Left lung (tissue), 4 donors: ENCODE measurements at regions not wholly inside any gene's neighbourhood (a gene's known extent, or its start where the extent isn't known, plus 50 kb on each side); places are given as distances from the start of the nearest gene placed in this dataset.
A peak's percentile ranks its signal among the peaks of the same experiment; 100 is the strongest.

Experiments used
- ATAC-seq: fragments of 200-7000 bp; cut with Tn5 transposase; one replicate; pipeline ENCODE4 v1.9.1; 2020; ENCODE audit warnings: moderate library complexity
- DNase-seq, 4 donors: peaks; one replicate each; pipeline ENCODE4 v3.0.0-alpha.2; 2013 to 2020
- H3K27ac ChIP-seq, 2 donors: fragments of 200-600 bp; sonication (generic) in 1 of 2; one replicate each; pipeline versions ENCODE4 v1.5.0 to v1.8.0; 2020 to 2021
- H3K27me3 ChIP-seq, 2 donors: fragments of 200-600 bp; sonication (generic) in 1 of 2; one replicate each; pipeline versions ENCODE4 v1.5.0 to v1.8.0; 2020 to 2021
- H3K36me3 ChIP-seq, 2 donors: fragments of 200-600 bp; sonication (generic) in 1 of 2; one replicate each; pipeline versions ENCODE4 v1.5.0 to v1.8.0; 2020 to 2021
- H3K4me1 ChIP-seq, 2 donors: fragments of 200-600 bp; one replicate each; pipeline ENCODE4 v1.8.0; 2021
- H3K4me3 ChIP-seq, 2 donors: fragments of 200-600 bp; sonication (generic) in 1 of 2; one replicate each; pipeline versions ENCODE4 v1.5.0 to v1.8.0; 2020 to 2021; ENCODE audit warnings: mild to moderate bottlenecking in 1 of 2
- H3K9me3 ChIP-seq, 2 donors: fragments of 200-600 bp; sonication (generic) in 1 of 2; one replicate each; pipeline versions ENCODE4 v1.5.0 to v1.8.0; 2020 to 2021
- intact Hi-C, 2 donors: fragments of 100-400 bp; cut with DNase I; formaldehyde crosslinking; loops; one replicate each; pipeline versions ENCODE4 v1.11.2 to v1.14.2; 2022
- TF ChIP-seq, protein P1 (sequence below), 2 donors: fragments of 200-600 bp; sonication (generic) in 1 of 2; IDR thresholded peaks; one replicate each; pipeline versions ENCODE4 v1.5.0 to v1.8.0; 2021; ENCODE audit warnings: antibody characterized with exemption in 2 of 2
- donor health status: DM: no; HTN: yes; CAD: no.
- donor health status: DM: no; HTN: no; CAD: no.

DNA sequence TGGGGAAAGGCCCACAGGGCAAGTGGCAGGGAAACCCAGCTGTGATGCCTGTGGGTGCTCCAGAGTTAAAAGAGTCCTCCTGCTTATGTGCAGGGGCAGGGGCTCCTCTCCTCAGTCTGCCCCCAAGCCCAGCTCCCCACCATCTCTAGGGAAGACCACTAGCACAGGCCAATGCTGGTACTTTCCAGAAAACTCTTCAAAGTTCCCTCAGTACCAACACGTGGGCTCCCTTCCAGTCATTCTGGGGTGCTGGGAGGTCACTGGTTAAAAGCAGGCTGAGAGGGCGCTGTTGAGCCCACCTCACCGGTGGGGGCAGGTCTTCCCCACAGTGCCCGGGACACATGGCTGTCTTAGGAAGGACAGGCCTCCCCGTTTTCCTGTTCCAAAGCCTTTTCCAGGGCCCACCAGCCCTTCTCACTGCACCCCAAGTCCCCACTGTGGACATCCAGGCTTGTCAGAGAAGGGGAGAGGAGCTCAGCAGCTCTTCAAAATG is 154.6 kb downstream of the TRIM29 start:
- no peak for ATAC-seq
- Histone ChIP-seq H3K4me3 (no peak overlapping the region), H3K9me3 (no peaks in the 10 kb centered on the region), H3K27me3 (peaks cover 0 to 50% of the 10 kb centered on the region in 2 donors), H3K27ac (no peak overlapping the region), H3K36me3 (no peaks in the 10 kb centered on the region), H3K4me1 (no peaks in the 10 kb centered on the region)
- TF ChIP-seq, protein P1, sequence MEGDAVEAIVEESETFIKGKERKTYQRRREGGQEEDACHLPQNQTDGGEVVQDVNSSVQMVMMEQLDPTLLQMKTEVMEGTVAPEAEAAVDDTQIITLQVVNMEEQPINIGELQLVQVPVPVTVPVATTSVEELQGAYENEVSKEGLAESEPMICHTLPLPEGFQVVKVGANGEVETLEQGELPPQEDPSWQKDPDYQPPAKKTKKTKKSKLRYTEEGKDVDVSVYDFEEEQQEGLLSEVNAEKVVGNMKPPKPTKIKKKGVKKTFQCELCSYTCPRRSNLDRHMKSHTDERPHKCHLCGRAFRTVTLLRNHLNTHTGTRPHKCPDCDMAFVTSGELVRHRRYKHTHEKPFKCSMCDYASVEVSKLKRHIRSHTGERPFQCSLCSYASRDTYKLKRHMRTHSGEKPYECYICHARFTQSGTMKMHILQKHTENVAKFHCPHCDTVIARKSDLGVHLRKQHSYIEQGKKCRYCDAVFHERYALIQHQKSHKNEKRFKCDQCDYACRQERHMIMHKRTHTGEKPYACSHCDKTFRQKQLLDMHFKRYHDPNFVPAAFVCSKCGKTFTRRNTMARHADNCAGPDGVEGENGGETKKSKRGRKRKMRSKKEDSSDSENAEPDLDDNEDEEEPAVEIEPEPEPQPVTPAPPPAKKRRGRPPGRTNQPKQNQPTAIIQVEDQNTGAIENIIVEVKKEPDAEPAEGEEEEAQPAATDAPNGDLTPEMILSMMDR (IDR thresholded peaks at IDR 0.05) = no peak
- DNase-seq = no peak
- intact Hi-C loops = no loop called here

DNA sequence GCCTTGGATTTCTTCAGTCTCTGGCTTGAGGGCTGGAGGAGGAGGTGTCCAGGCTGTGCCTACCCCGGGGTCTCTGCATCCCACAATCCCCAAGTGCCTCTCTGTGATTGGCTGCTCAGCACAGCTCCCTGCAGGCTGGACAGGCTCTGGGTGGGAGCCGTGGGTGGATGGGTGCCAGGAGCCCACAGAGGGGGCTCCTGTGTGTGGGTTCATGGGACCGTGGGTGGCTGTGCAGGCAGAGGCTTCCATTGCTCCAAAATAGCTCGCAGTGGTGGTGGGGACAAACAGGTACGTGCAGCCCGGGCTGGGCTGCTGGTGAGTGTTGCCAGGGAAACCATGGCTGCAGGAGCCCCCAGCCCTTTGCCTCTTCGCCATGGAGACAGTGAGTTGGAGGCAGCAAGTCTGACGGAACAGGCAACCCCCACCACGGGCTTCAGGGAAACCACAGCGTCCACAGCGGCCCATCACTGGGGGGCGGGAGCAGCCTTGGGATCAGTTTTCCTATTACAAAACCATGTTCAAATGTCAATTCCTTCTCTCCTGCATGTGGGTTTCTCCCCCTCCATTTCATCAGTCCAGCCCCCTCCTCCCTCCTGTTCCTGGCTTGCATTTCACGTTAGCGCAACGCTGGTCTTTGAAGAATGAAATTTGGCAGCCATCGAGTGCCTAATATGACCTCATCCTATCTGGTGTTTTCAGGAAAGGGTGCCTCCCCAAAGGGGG is 155.2 kb downstream of the TRIM29 start:
- H3K4me3 ChIP-seq = no peak overlapping the region
- DNase-seq = peak in 2 of 4 donors; percentile 32 to 45
- intact Hi-C loops = no loop called here
- peaks cover 0 to 56% of the 10 kb centered on the region in 2 donors for H3K27me3 ChIP-seq
- no peaks in the 10 kb centered on the region for H3K9me3 ChIP-seq
- H3K27ac ChIP-seq = no peak overlapping the region
- TF ChIP-seq, protein P1 (IDR thresholded peaks at IDR 0.05) = no peak
- peak; percentile 19 for ATAC-seq
- no peaks in the 10 kb centered on the region for H3K36me3 ChIP-seq
- H3K4me1 ChIP-seq = no peaks in the 10 kb centered on the region

- TF ChIP-seq, protein P1 (IDR thresholded peaks at IDR 0.05) = no peak
- H3K4me1 ChIP-seq = no peaks in the 10 kb centered on the region
- no peak for DNase-seq
- H3K27me3 ChIP-seq = peaks cover 0 to 71% of the 10 kb centered on the region in 2 donors
- ATAC-seq = no peak
- H3K4me3 ChIP-seq = no peak overlapping the region
- no peaks in the 10 kb centered on the region for H3K36me3 ChIP-seq
- H3K9me3 ChIP-seq = no peaks in the 10 kb centered on the region
- no peak overlapping the region for H3K27ac ChIP-seq
- intact Hi-C loops = no loop called here
Observed at GRCh38 chr11:119980431-119980830, 157.5 kb downstream of the TRIM29 start.

GRCh38 chr11:119979701-119980100 is 158.2 kb downstream of the TRIM29 start:
- intact Hi-C loops = no loop called here
- no peak for DNase-seq
- Histone ChIP-seq H3K27me3 (peaks cover 0 to 75% of the 10 kb centered on the region in 2 donors), H3K4me3 (no peak overlapping the region), H3K27ac (no peak overlapping the region), H3K36me3 (no peaks in the 10 kb centered on the region), H3K4me1 (no peaks in the 10 kb centered on the region), H3K9me3 (no peaks in the 10 kb centered on the region)
- ATAC-seq = no peak
- TF ChIP-seq, protein P1 (IDR thresholded peaks at IDR 0.05) = no peak

DNA sequence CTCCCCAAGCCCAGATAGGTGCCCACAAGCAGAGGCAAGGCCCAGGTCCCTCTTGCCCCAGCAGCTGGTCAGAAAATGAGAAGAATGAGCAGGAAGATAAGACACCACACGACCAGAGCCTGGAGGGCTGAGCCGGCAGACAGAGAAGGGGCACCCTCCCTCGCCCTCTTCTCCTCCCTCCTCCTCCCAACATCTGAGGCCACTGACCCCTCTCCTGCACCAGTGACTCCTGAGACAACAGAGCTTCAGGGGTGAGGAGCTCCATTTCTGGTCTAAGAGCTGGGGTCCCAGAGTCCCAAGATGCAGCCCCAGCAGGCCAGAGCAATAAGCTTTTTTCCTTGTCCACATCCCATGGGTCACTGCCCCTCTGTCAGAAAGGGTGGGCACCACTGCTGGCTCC is 159.2 kb downstream of the TRIM29 start:
- no peaks in the 10 kb centered on the region for H3K36me3 ChIP-seq
- TF ChIP-seq, protein P1 (IDR thresholded peaks at IDR 0.05) = no peak
- ATAC-seq = no peak

More for the DNA sequence above, 159.2 kb downstream of the TRIM29 start:
- Histone ChIP-seq H3K4me3 (no peak overlapping the region), H3K9me3 (no peaks in the 10 kb centered on the region), H3K27ac (no peak overlapping the region), H3K4me1 (no peaks in the 10 kb centered on the region), H3K27me3 (peaks cover 0 to 77% of the 10 kb centered on the region in 2 donors)
- intact Hi-C loops = no loop called here
- no peak for DNase-seq
